NCI-H526 treated with DMSO at 0.1 percent for 48 hours (cell line): ENCODE measurements at regions not wholly inside any gene's neighbourhood (a gene's known extent, or its start where the extent isn't known, plus 50 kb on each side); places are given as distances from the start of the nearest gene placed in this dataset.

Experiments used
- DNase-seq: peaks from one replicate; lab custom pipeline; 2025; lab: John Stamatoyannopoulos, UW

- DNase-seq: no peak
Observed at GRCh38 chr5:93100976-93101375, 480.0 kb downstream of the NR2F1-AS1 start.

- DNase-seq: no peak
Observed at GRCh38 chr5:93100428-93100827, 480.6 kb downstream of the NR2F1-AS1 start.

GRCh38 chr5:93099902-93100347 lies 481.1 kb downstream of the NR2F1-AS1 start:
- no peak for DNase-seq

- no peak for DNase-seq
Observed at GRCh38 chr5:93096561-93096960, 484.5 kb downstream of the NR2F1-AS1 start.

- DNase-seq: no peak
Observed at GRCh38 chr5:93092349-93093105, 488.5 kb downstream of the NR2F1-AS1 start.

GRCh38 chr5:93090698-93091097 lies 490.3 kb downstream of the NR2F1-AS1 start:
- no peak for DNase-seq

GRCh38 chr5:93088592-93089389 lies 492.2 kb downstream of the NR2F1-AS1 start:
- DNase-seq: no peak

GRCh38 chr5:93087326-93087725 lies 493.7 kb downstream of the NR2F1-AS1 start:
- DNase-seq: no peak

GRCh38 chr5:93082981-93083380 lies 498.0 kb downstream of the NR2F1-AS1 start:
- DNase-seq: no peak

GRCh38 chr5:93079046-93079445 lies 502.0 kb downstream of the NR2F1-AS1 start:
- DNase-seq: no peak

GRCh38 chr5:93078082-93079038 lies 502.7 kb downstream of the NR2F1-AS1 start:
- DNase-seq: no peak

GRCh38 chr5:93076566-93076965 lies 504.5 kb downstream of the NR2F1-AS1 start:
- no peak for DNase-seq

- no peak for DNase-seq
Observed at GRCh38 chr5:93076096-93076495, 504.9 kb downstream of the NR2F1-AS1 start.

- DNase-seq: no peak
Observed at GRCh38 chr5:93073547-93073946, 507.5 kb downstream of the NR2F1-AS1 start.

- DNase-seq: no peak
Observed at GRCh38 chr5:93072831-93073459, 508.1 kb downstream of the NR2F1-AS1 start.

- DNase-seq: no peak
Observed at GRCh38 chr5:93071710-93072109, 509.3 kb downstream of the NR2F1-AS1 start.

- DNase-seq: no peak
Observed at GRCh38 chr5:93070938-93071337, 510.1 kb downstream of the NR2F1-AS1 start.

- DNase-seq: no peak
Observed at GRCh38 chr5:93069276-93069675, 511.7 kb downstream of the NR2F1-AS1 start.

- no peak for DNase-seq
Observed at GRCh38 chr5:93062548-93062947, 518.5 kb downstream of the NR2F1-AS1 start.

GRCh38 chr5:93058309-93058708 lies 522.7 kb downstream of the NR2F1-AS1 start:
- DNase-seq: no peak

- no peak for DNase-seq
Observed at GRCh38 chr5:93057311-93057710, 523.7 kb downstream of the NR2F1-AS1 start.

- no peak for DNase-seq
Observed at GRCh38 chr5:93055971-93056370, 525.0 kb downstream of the NR2F1-AS1 start.
